ENCODE measurements at regions not wholly inside any gene's neighbourhood (a gene's known extent, or its start where the extent isn't known, plus 50 kb on each side); places are given as distances from the start of the nearest gene placed in this dataset.
A peak's percentile ranks its signal among the peaks of the same experiment; 100 is the strongest.

DNA sequence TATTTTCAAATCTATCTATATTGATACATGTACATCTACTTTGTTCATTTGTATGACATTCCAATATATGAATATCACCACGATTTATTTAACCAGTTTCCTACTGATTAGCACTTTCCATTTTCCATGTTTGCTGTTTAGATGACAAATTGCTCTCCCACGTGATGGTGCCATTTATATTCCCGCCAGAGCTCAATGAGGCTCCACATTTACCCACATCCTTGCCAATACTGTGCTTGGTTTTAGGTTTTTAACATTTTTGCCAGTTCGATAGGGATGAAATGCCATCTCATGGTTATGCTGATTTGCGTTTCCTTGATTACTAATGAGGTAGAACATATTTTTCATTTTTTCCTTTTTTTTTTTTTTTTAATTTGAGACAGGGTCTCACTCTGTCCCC is 86.7 kb upstream of the TRIM2 start:
- Histone ChIP-seq H3K9ac (ENCODE audit: low read depth, low read length) (no peak overlapping the region), H3K36me3 (ENCODE audit: control insufficient read depth, insufficient read depth, low read length) (no peaks in the 10 kb centered on the region), H3K4me1 (ENCODE audit: control insufficient read depth, insufficient read depth, low read length) (no peaks in the 10 kb centered on the region), H3K9me3 (ENCODE audit: control insufficient read depth, insufficient read depth, low read length) (no peaks in the 10 kb centered on the region), H3K27me3 (ENCODE audit: control insufficient read depth, insufficient read depth, low read length) (no peaks in the 10 kb centered on the region), H3K4me3 (ENCODE audit: low read depth, low read length) (no peak overlapping the region), H3K27ac (ENCODE audit: low read depth, low read length) (no peak overlapping the region)

DNA sequence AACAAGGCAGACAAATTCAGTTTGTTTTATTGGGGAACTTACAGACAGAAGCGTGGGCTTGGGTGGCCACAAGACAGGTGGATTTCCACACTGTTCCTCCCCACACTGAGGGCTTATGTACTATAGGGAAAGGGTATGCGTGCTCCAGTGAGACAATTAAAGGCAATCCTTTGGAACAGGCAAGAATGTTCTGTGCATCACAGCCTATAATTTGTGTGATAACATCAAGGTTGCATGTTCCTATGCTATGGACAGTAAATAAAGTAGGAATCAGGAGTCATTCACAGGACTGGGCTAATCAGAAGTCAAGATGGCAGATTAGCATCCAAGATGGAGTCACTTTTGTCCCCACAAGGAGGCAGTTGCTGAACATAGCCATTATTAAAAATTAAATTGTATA is 84.6 kb upstream of the TRIM2 start:
- no peaks in the 10 kb centered on the region for H3K36me3 ChIP-seq (ENCODE audit: control insufficient read depth, insufficient read depth, low read length)
- no peaks in the 10 kb centered on the region for H3K4me1 ChIP-seq (ENCODE audit: control insufficient read depth, insufficient read depth, low read length)
- no peak overlapping the region for H3K9ac ChIP-seq (ENCODE audit: low read depth, low read length)
- H3K4me3 ChIP-seq (ENCODE audit: low read depth, low read length), result no peak overlapping the region
- no peak overlapping the region for H3K27ac ChIP-seq (ENCODE audit: low read depth, low read length)
- H3K9me3 ChIP-seq (ENCODE audit: control insufficient read depth, insufficient read depth, low read length), result no peaks in the 10 kb centered on the region
- H3K27me3 ChIP-seq (ENCODE audit: control insufficient read depth, insufficient read depth, low read length), result no peaks in the 10 kb centered on the region

DNA sequence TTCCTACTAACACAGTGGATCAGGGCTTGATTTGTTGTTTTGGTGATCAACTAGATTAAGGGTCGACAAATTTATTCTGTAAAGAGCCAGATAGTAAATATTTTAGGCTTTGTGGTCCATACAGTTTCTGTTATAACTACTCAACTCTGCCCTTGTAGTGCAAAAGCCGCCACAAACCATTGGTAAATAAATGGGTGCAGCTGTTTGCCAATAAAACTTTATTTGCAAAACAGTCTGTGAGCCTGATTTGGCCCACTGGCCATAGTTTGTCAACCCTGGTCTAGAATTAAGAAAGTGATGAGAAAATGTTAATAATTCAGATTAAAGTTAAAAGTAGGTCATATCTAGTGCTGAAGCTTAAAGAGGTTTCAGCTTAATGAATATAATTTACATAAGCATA is 84.0 kb upstream of the TRIM2 start:
- H3K9ac ChIP-seq (ENCODE audit: low read depth, low read length), result no peak overlapping the region
- no peaks in the 10 kb centered on the region for H3K36me3 ChIP-seq (ENCODE audit: control insufficient read depth, insufficient read depth, low read length)
- H3K4me3 ChIP-seq (ENCODE audit: low read depth, low read length), result no peak overlapping the region
- H3K27me3 ChIP-seq (ENCODE audit: control insufficient read depth, insufficient read depth, low read length), result no peaks in the 10 kb centered on the region
- H3K9me3 ChIP-seq (ENCODE audit: control insufficient read depth, insufficient read depth, low read length), result no peaks in the 10 kb centered on the region
- no peaks in the 10 kb centered on the region for H3K4me1 ChIP-seq (ENCODE audit: control insufficient read depth, insufficient read depth, low read length)
- H3K27ac ChIP-seq (ENCODE audit: low read depth, low read length), result no peak overlapping the region

DNA sequence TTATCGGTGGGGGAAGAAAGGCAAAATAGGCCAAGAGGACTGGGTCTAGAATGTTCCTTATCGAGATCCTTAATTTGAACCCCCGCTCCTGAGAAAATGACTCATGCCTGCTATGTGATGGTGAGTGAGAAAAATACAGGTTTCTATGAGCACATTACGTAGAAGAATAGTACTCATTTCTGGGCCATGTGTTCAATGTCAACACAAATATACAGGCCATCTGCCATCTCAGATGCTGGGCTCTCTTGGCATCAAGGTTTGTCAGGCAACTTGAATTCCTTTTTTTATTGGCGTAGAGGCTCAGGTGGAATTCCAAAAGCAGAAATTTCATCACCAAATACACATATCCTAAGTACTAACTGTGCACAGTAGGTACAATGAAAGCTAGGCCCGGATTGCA is 81.4 kb upstream of the TRIM2 start:
- Histone ChIP-seq H3K4me3 (ENCODE audit: low read depth, low read length) (no peak overlapping the region), H3K27me3 (ENCODE audit: control insufficient read depth, insufficient read depth, low read length) (no peaks in the 10 kb centered on the region), H3K9me3 (ENCODE audit: control insufficient read depth, insufficient read depth, low read length) (no peaks in the 10 kb centered on the region), H3K36me3 (ENCODE audit: control insufficient read depth, insufficient read depth, low read length) (no peaks in the 10 kb centered on the region), H3K27ac (ENCODE audit: low read depth, low read length) (no peak overlapping the region), H3K4me1 (ENCODE audit: control insufficient read depth, insufficient read depth, low read length) (peaks cover 15% of the 10 kb centered on the region), H3K9ac (ENCODE audit: low read depth, low read length) (no peak overlapping the region)

DNA sequence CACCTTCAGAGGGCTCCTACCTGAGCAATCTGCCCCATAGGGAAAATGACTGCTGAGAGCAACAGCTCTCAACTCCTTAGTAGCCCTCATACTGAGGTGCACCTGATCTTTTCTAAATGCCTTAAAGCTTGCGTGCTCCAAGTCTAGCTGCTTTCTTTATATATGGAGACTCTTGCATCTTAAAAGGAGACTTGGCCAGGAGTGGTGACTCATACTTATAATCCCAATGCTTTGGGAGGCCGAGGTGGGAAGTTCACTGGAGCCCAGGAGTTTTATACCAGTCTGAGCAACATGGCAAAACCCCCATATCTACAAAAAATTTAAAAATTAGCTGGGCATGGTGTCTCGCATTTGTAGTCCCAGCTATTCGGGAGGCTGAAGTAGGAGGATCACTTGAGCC is 78.1 kb upstream of the TRIM2 start:
- H3K36me3 ChIP-seq (ENCODE audit: control insufficient read depth, insufficient read depth, low read length), result no peaks in the 10 kb centered on the region
- H3K9me3 ChIP-seq (ENCODE audit: control insufficient read depth, insufficient read depth, low read length), result no peaks in the 10 kb centered on the region
- H3K27me3 ChIP-seq (ENCODE audit: control insufficient read depth, insufficient read depth, low read length), result no peaks in the 10 kb centered on the region
- H3K4me1 ChIP-seq (ENCODE audit: control insufficient read depth, insufficient read depth, low read length), result peaks cover 15% of the 10 kb centered on the region
- peak overlapping the region; percentile 14 for H3K27ac ChIP-seq (ENCODE audit: low read depth, low read length)
- no peak overlapping the region for H3K4me3 ChIP-seq (ENCODE audit: low read depth, low read length)
- H3K9ac ChIP-seq (ENCODE audit: low read depth, low read length), result no peak overlapping the region

DNA sequence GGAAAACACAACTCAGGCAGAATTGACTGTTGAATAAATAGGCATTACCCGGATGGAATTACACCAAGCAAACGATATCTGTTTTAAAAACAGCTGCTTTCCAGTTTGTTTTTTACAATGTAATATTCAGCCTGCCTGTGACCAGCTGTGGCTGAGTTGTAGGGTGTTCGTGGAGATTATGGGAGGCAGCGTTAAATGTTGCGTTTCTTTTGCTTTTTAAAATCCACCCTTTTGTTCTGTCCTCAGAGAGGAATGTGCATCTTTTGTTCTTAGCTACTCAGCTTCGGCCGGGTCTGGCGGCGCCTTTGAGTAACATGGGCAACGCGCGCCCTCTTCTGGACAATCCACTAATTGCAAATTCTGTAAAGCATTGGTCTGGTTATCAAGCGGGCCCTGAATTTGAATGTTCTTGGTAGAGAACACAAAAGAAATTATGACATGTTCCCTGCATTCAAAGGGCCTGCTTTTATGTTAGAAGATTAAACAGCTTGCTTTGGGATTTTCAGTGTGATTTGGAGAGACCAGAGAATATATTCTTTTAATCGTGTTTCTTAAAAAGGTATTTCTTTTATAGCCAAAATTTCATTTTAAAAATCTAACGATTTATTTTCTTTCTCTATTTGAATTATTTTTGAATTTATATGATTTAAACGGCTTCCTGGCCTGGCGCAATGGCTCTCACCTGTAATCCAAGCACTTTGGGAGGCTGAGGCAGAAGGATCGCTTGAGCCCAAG is 76.3 kb upstream of the TRIM2 start:
- Histone ChIP-seq H3K9me3 (ENCODE audit: control insufficient read depth, insufficient read depth, low read length) (no peaks in the 10 kb centered on the region), H3K27me3 (ENCODE audit: control insufficient read depth, insufficient read depth, low read length) (no peaks in the 10 kb centered on the region), H3K9ac (ENCODE audit: low read depth, low read length) (peak overlapping the region; percentile 42; the same call in 1 of the 2 replicates), H3K27ac (ENCODE audit: low read depth, low read length) (peak overlapping the region; percentile 63), H3K36me3 (ENCODE audit: control insufficient read depth, insufficient read depth, low read length) (no peaks in the 10 kb centered on the region), H3K4me1 (ENCODE audit: control insufficient read depth, insufficient read depth, low read length) (peaks cover 15% of the 10 kb centered on the region), H3K4me3 (ENCODE audit: low read depth, low read length) (peak overlapping the region; percentile 53)

DNA sequence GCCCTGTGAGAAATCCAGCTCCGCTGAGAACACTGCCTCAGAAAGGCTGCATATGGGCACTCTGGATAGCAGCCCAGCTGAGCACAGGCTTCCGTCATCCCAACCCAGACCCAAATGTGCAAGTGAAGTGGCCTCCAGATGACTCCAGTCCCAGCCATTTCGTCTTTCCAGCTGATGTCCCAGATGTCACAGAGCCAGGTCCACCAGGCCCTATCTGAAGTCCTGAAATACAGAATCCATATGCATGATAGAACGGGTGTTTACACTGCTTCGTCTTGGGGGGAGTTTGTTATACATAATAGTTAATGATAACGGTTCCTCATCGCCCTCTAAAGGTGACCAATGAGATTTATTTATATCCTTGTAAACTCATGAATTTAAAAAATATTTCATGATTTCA is 72.6 kb upstream of the TRIM2 start:
- Histone ChIP-seq H3K4me3 (ENCODE audit: low read depth, low read length) (no peak overlapping the region), H3K9ac (ENCODE audit: low read depth, low read length) (no peak overlapping the region), H3K27ac (ENCODE audit: low read depth, low read length) (no peak overlapping the region), H3K27me3 (ENCODE audit: control insufficient read depth, insufficient read depth, low read length) (no peaks in the 10 kb centered on the region), H3K36me3 (ENCODE audit: control insufficient read depth, insufficient read depth, low read length) (no peaks in the 10 kb centered on the region), H3K9me3 (ENCODE audit: control insufficient read depth, insufficient read depth, low read length) (no peaks in the 10 kb centered on the region), H3K4me1 (ENCODE audit: control insufficient read depth, insufficient read depth, low read length) (peaks cover 12% of the 10 kb centered on the region)

DNA sequence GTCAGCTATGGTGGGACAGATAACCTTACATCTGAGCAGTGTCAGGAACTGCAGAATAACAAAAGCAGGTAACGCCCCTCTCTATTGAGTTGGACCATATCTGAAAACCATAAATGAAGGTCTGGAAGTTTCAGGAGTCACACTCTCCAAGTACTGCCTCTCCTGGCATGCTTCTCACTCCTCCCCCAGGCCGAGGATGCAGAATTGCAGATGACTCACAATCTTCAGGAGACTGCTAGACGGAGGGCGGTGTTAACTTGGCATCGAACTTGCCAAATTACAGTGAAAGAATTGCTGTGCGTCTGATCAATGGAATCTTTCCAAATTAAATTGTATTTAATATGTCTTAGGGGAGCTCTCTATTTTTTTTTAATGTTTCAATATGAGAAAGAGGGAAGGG is 67.1 kb upstream of the TRIM2 start:
- Histone ChIP-seq H3K9ac (ENCODE audit: low read depth, low read length) (no peak overlapping the region), H3K27ac (ENCODE audit: low read depth, low read length) (no peak overlapping the region), H3K9me3 (ENCODE audit: control insufficient read depth, insufficient read depth, low read length) (no peaks in the 10 kb centered on the region), H3K4me1 (ENCODE audit: control insufficient read depth, insufficient read depth, low read length) (no peaks in the 10 kb centered on the region), H3K4me3 (ENCODE audit: low read depth, low read length) (no peak overlapping the region), H3K27me3 (ENCODE audit: control insufficient read depth, insufficient read depth, low read length) (no peaks in the 10 kb centered on the region), H3K36me3 (ENCODE audit: control insufficient read depth, insufficient read depth, low read length) (no peaks in the 10 kb centered on the region)

DNA sequence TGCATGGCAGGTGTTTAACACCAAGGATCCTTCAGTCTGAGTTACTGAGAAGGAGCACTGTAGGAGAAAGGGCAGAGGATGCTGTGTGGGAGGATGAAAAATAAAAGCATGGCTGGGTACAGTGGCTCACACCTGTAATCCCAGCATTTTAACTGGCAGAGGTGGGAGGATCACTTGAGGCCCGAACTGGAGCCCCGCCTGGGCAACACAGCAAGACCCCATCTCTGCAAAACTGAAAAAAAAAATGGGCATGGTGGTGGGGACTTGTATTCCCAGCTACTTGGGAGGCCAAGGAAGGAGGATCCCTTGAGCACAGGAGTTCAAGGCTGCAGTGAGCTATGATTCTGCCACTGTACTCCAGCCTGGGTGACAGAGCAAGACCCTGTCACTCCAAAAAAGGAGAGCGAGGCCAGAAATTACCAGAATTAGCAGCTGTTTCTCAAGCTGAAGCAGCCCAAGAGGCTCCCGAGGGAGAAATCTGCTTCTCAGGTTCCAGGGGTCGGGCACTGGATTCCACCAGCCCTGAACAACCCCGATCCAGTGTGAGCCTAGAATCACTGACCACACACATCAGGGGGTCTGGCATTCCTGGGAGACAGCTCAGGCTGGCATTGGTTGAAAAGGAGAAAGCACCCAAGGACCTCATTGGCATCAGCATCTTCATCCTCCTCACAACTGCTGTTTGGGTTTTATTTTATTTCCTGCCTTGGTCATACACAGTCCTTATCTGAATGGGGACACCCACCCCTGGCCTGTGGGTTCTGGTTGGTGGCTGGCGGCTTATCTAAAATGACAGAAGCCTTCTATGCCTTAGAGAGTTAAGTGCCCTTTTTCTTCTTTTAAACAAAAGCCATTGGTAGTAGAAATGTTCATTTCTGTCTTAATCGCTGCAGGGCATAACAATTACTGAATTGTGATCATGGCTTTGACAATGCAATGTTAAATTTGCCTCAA is 66.3 kb upstream of the TRIM2 start:
- Histone ChIP-seq H3K27me3 (ENCODE audit: control insufficient read depth, insufficient read depth, low read length) (no peaks in the 10 kb centered on the region), H3K4me3 (ENCODE audit: low read depth, low read length) (no peak overlapping the region), H3K36me3 (ENCODE audit: control insufficient read depth, insufficient read depth, low read length) (no peaks in the 10 kb centered on the region), H3K9ac (ENCODE audit: low read depth, low read length) (no peak overlapping the region), H3K9me3 (ENCODE audit: control insufficient read depth, insufficient read depth, low read length) (no peaks in the 10 kb centered on the region), H3K27ac (ENCODE audit: low read depth, low read length) (no peak overlapping the region), H3K4me1 (ENCODE audit: control insufficient read depth, insufficient read depth, low read length) (no peaks in the 10 kb centered on the region)

DNA sequence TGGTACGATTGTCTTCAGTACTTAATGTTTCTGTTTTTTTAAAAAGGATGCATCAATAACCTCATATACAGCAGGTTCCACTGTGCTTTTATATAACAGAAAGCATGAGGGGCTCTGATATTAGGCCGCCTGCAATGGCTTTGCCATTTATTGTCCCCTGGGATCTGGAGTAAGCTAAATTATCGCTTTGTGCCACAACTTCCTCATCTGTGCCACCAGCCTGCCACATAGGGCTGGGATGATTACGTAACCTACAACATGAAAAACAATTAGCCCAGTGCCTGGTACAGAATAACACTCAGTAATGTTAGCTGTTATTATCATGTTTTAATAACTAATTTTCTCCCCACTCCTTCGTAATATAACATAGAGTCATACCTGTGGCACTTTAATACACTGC is 65.5 kb upstream of the TRIM2 start:
- H3K27ac ChIP-seq (ENCODE audit: low read depth, low read length), result no peak overlapping the region
- no peaks in the 10 kb centered on the region for H3K9me3 ChIP-seq (ENCODE audit: control insufficient read depth, insufficient read depth, low read length)
- no peaks in the 10 kb centered on the region for H3K27me3 ChIP-seq (ENCODE audit: control insufficient read depth, insufficient read depth, low read length)
- no peak overlapping the region for H3K4me3 ChIP-seq (ENCODE audit: low read depth, low read length)
- H3K4me1 ChIP-seq (ENCODE audit: control insufficient read depth, insufficient read depth, low read length), result peaks cover 7% of the 10 kb centered on the region; the same call in 1 of the 2 replicates
- no peaks in the 10 kb centered on the region for H3K36me3 ChIP-seq (ENCODE audit: control insufficient read depth, insufficient read depth, low read length)
- H3K9ac ChIP-seq (ENCODE audit: low read depth, low read length), result no peak overlapping the region

DNA sequence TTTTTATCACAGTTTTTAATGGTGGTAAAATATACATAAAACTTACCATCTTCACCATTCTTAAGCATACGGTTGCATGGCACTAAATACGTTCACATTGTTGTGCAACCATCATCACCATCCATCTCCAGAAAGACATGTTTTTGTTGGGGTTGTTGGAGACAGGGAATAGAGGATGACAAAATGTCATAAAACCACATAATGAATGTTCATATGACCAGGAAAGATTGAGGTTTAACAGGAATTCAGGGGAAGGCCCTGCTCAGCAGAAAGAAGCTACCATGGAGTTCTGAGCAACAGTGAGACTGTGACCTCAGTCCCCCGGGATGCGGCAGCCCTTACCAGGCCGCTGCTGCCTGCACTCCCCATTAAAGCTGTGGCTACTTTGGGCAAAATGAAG is 63.9 kb upstream of the TRIM2 start:
- Histone ChIP-seq H3K27me3 (ENCODE audit: control insufficient read depth, insufficient read depth, low read length) (no peaks in the 10 kb centered on the region), H3K9me3 (ENCODE audit: control insufficient read depth, insufficient read depth, low read length) (no peaks in the 10 kb centered on the region), H3K9ac (ENCODE audit: low read depth, low read length) (no peak overlapping the region), H3K36me3 (ENCODE audit: control insufficient read depth, insufficient read depth, low read length) (no peaks in the 10 kb centered on the region), H3K4me3 (ENCODE audit: low read depth, low read length) (no peak overlapping the region), H3K4me1 (ENCODE audit: control insufficient read depth, insufficient read depth, low read length) (peaks cover 7% of the 10 kb centered on the region; the same call in 1 of the 2 replicates), H3K27ac (ENCODE audit: low read depth, low read length) (no peak overlapping the region)

Measured in HUES48 (cell line).